GM12878 (cell line): ENCODE measurements at regions not wholly inside any gene's neighbourhood (a gene's known extent, or its start where the extent isn't known, plus 50 kb on each side); places are given as distances from the start of the nearest gene placed in this dataset.

Experiments
- CUX1 ChIP-seq: IDR thresholded peaks from 2 replicates; pipeline ENCODE4 v1.6.1; 2012; ENCODE audit warnings: improper control_type of control experiment, low read depth, low read length; ENCODE audit not compliant: insufficient replicate concordance
- IRF3 ChIP-seq: fragments of 450-650 bp; IDR thresholded peaks from 2 replicates; pipeline ENCODE4 v1.6.1; 2014; ENCODE audit warnings: mild to moderate bottlenecking
- KAT2A ChIP-seq: conservative IDR thresholded peaks from 2 replicates; pipeline ENCODE4 v1.6.1; 2011; ENCODE audit warnings: low read depth, low read length; ENCODE audit not compliant: control insufficient read depth
- MAX ChIP-seq: IDR thresholded peaks from 2 replicates; pipeline ENCODE4 v1.6.1; 2012; ENCODE audit warnings: low read depth, low read length, improper control_type of control experiment
- MEF2A ChIP-seq: IDR thresholded peaks from 2 replicates; pipeline ENCODE4 v1.6.1; 2011; ENCODE audit warnings: low read depth, mild to moderate bottlenecking, low read length, moderate library complexity; ENCODE audit not compliant: insufficient read depth
- NRF1 ChIP-seq: conservative IDR thresholded peaks from 2 replicates; pipeline ENCODE4 v1.6.1; 2011; ENCODE audit warnings: mild to moderate bottlenecking, low read depth, low read length, improper control_type of control experiment
- SMAD5 ChIP-seq: IDR thresholded peaks from 2 replicates; pipeline ENCODE4 v1.6.1; 2016; ENCODE audit warnings: antibody characterized with exemption, low read depth
- ZBTB4 ChIP-seq: fragments of 450-650 bp; formaldehyde crosslinking; IDR thresholded peaks from 2 replicates; pipeline ENCODE4 v1.4.0; 2022; ENCODE audit warnings: mild to moderate bottlenecking, moderate library complexity
- ZNF217 ChIP-seq: fragments of 450-650 bp; IDR thresholded peaks from 2 replicates; pipeline ENCODE4 v1.6.1; 2017; ENCODE audit warnings: antibody characterized with exemption, mild to moderate bottlenecking
- ZNF24 ChIP-seq: fragments of 450-650 bp; IDR thresholded peaks from 2 replicates; pipeline ENCODE4 v1.6.1; 2017; ENCODE audit warnings: antibody characterized with exemption, mild to moderate bottlenecking

- TF ChIP-seq CUX1 (no peak), IRF3 (no peak), ZBTB4 (CRISPR knock-in tag) (no peak), MEF2A (no peak), KAT2A (no peak), NRF1 (no peak), SMAD5 (no peak), MAX (no peak), ZNF24 (no peak), ZNF217 (no peak)
Observed at GRCh38 chrX:139327355-139327754, 203.2 kb upstream of the F9 start (continued).
